ENCODE measurements at regions not wholly inside any gene's neighbourhood (a gene's known extent, or its start where the extent isn't known, plus 50 kb on each side); places are given as distances from the start of the nearest gene placed in this dataset.
"Not testable (repeated sequence)": the region's sequence is repeated elsewhere in the genome, so short reads cannot be mapped to it uniquely, and the experiment has no call there.

- not testable (repeated sequence) for H3K27ac ChIP-seq (ENCODE audit: low read depth, low read length); H3K36me3 ChIP-seq (ENCODE audit: control insufficient read depth in 5 of 5, insufficient read depth in 5 of 5, low read length in 5 of 5); H3K27me3 ChIP-seq (ENCODE audit: control insufficient read depth in 5 of 5, insufficient read depth in 4 of 5, low read length in 5 of 5); H3K9ac ChIP-seq (ENCODE audit: low read length in 5 of 5); H3K4me1 ChIP-seq (ENCODE audit: control insufficient read depth in 5 of 5, insufficient read depth in 5 of 5, low read length in 5 of 5); H3K4me3 ChIP-seq (ENCODE audit: low read depth in 1 of 5, low read length in 5 of 5); H3K9me3 ChIP-seq (ENCODE audit: control insufficient read depth in 5 of 5, low read length in 5 of 5)
These were observed 72.7 kb upstream of the VKORC1L1 start for GRCh38 chr7:65800191-65800590.

GRCh38 chr7:65800890-65801341 lies 72.0 kb upstream of the VKORC1L1 start:
- Histone ChIP-seq H3K27me3 (ENCODE audit: control insufficient read depth in 5 of 5, insufficient read depth in 4 of 5, low read length in 5 of 5) (no peaks in the 10 kb centered on the region), H3K4me3 (ENCODE audit: low read depth in 1 of 5, low read length in 5 of 5) (no peak overlapping the region), H3K27ac (ENCODE audit: low read depth, low read length) (no peak overlapping the region), H3K9me3 (ENCODE audit: control insufficient read depth in 5 of 5, low read length in 5 of 5) (no peaks in the 10 kb centered on the region), H3K36me3 (ENCODE audit: control insufficient read depth in 5 of 5, insufficient read depth in 5 of 5, low read length in 5 of 5) (peaks cover 0 to 5% (median 0%) of the 10 kb centered on the region in 5 donors), H3K4me1 (ENCODE audit: control insufficient read depth in 5 of 5, insufficient read depth in 5 of 5, low read length in 5 of 5) (peaks cover 0 to 3% (median 0%) of the 10 kb centered on the region in 5 donors), H3K9ac (ENCODE audit: low read length in 5 of 5) (no peak overlapping the region)

- H3K36me3 ChIP-seq (ENCODE audit: control insufficient read depth in 5 of 5, insufficient read depth in 5 of 5, low read length in 5 of 5) = peaks cover 0 to 5% (median 0%) of the 10 kb centered on the region in 5 donors
- no peak overlapping the region for H3K4me3 ChIP-seq (ENCODE audit: low read depth in 1 of 5, low read length in 5 of 5)
- no peaks in the 10 kb centered on the region for H3K27me3 ChIP-seq (ENCODE audit: control insufficient read depth in 5 of 5, insufficient read depth in 4 of 5, low read length in 5 of 5)
- H3K4me1 ChIP-seq (ENCODE audit: control insufficient read depth in 5 of 5, insufficient read depth in 5 of 5, low read length in 5 of 5) = peaks cover 0 to 3% (median 0%) of the 10 kb centered on the region in 5 donors
- H3K27ac ChIP-seq (ENCODE audit: low read depth, low read length) = no peak overlapping the region
- no peak overlapping the region for H3K9ac ChIP-seq (ENCODE audit: low read length in 5 of 5)
- H3K9me3 ChIP-seq (ENCODE audit: control insufficient read depth in 5 of 5, low read length in 5 of 5) = no peaks in the 10 kb centered on the region
These were observed 68.0 kb upstream of the VKORC1L1 start for GRCh38 chr7:65804887-65805286.

GRCh38 chr7:65807067-65807466 lies 65.8 kb upstream of the VKORC1L1 start:
- not testable (repeated sequence) for H3K9ac ChIP-seq (ENCODE audit: low read length in 5 of 5); H3K4me1 ChIP-seq (ENCODE audit: control insufficient read depth in 5 of 5, insufficient read depth in 5 of 5, low read length in 5 of 5); H3K4me3 ChIP-seq (ENCODE audit: low read depth in 1 of 5, low read length in 5 of 5); H3K9me3 ChIP-seq (ENCODE audit: control insufficient read depth in 5 of 5, low read length in 5 of 5); H3K27me3 ChIP-seq (ENCODE audit: control insufficient read depth in 5 of 5, insufficient read depth in 4 of 5, low read length in 5 of 5); H3K36me3 ChIP-seq (ENCODE audit: control insufficient read depth in 5 of 5, insufficient read depth in 5 of 5, low read length in 5 of 5); H3K27ac ChIP-seq (ENCODE audit: low read depth, low read length)

GRCh38 chr7:65809259-65809981 lies 63.5 kb upstream of the VKORC1L1 start:
- Histone ChIP-seq H3K4me3 (ENCODE audit: low read depth in 1 of 5, low read length in 5 of 5) (no peak overlapping the region), H3K4me1 (ENCODE audit: control insufficient read depth in 5 of 5, insufficient read depth in 5 of 5, low read length in 5 of 5) (peaks cover 0 to 6% (median 0%) of the 10 kb centered on the region in 5 donors), H3K9ac (ENCODE audit: low read length in 5 of 5) (no peak overlapping the region), H3K27ac (ENCODE audit: low read depth, low read length) (no peak overlapping the region), H3K27me3 (ENCODE audit: control insufficient read depth in 5 of 5, insufficient read depth in 4 of 5, low read length in 5 of 5) (no peaks in the 10 kb centered on the region), H3K36me3 (ENCODE audit: control insufficient read depth in 5 of 5, insufficient read depth in 5 of 5, low read length in 5 of 5) (no peaks in the 10 kb centered on the region), H3K9me3 (ENCODE audit: control insufficient read depth in 5 of 5, low read length in 5 of 5) (no peaks in the 10 kb centered on the region)

GRCh38 chr7:65809982-65810288 lies 62.9 kb upstream of the VKORC1L1 start:
- H3K36me3 ChIP-seq (ENCODE audit: control insufficient read depth in 5 of 5, insufficient read depth in 5 of 5, low read length in 5 of 5) = no peaks in the 10 kb centered on the region
- no peak overlapping the region for H3K9ac ChIP-seq (ENCODE audit: low read length in 5 of 5)
- peaks cover 0 to 6% (median 0%) of the 10 kb centered on the region in 5 donors for H3K4me1 ChIP-seq (ENCODE audit: control insufficient read depth in 5 of 5, insufficient read depth in 5 of 5, low read length in 5 of 5)
- no peaks in the 10 kb centered on the region for H3K27me3 ChIP-seq (ENCODE audit: control insufficient read depth in 5 of 5, insufficient read depth in 4 of 5, low read length in 5 of 5)
- H3K9me3 ChIP-seq (ENCODE audit: control insufficient read depth in 5 of 5, low read length in 5 of 5) = no peaks in the 10 kb centered on the region
- H3K4me3 ChIP-seq (ENCODE audit: low read depth in 1 of 5, low read length in 5 of 5) = no peak overlapping the region
- H3K27ac ChIP-seq (ENCODE audit: low read depth, low read length) = no peak overlapping the region

GRCh38 chr7:65812281-65812680 lies 60.6 kb upstream of the VKORC1L1 start:
- Histone ChIP-seq H3K9me3 (ENCODE audit: control insufficient read depth in 5 of 5, low read length in 5 of 5) (no peaks in the 10 kb centered on the region), H3K27ac (ENCODE audit: low read depth, low read length) (no peak overlapping the region), H3K4me1 (ENCODE audit: control insufficient read depth in 5 of 5, insufficient read depth in 5 of 5, low read length in 5 of 5) (peaks cover 0 to 6% (median 0%) of the 10 kb centered on the region in 5 donors), H3K4me3 (ENCODE audit: low read depth in 1 of 5, low read length in 5 of 5) (no peak overlapping the region), H3K36me3 (ENCODE audit: control insufficient read depth in 5 of 5, insufficient read depth in 5 of 5, low read length in 5 of 5) (no peaks in the 10 kb centered on the region), H3K27me3 (ENCODE audit: control insufficient read depth in 5 of 5, insufficient read depth in 4 of 5, low read length in 5 of 5) (no peaks in the 10 kb centered on the region), H3K9ac (ENCODE audit: low read length in 5 of 5) (no peak overlapping the region)

GRCh38 chr7:65814556-65815167 lies 58.2 kb upstream of the VKORC1L1 start:
- H3K9ac ChIP-seq (ENCODE audit: low read length in 5 of 5); H3K4me3 ChIP-seq (ENCODE audit: low read depth in 1 of 5, low read length in 5 of 5); H3K4me1 ChIP-seq (ENCODE audit: control insufficient read depth in 5 of 5, insufficient read depth in 5 of 5, low read length in 5 of 5); H3K27me3 ChIP-seq (ENCODE audit: control insufficient read depth in 5 of 5, insufficient read depth in 4 of 5, low read length in 5 of 5); H3K9me3 ChIP-seq (ENCODE audit: control insufficient read depth in 5 of 5, low read length in 5 of 5); H3K36me3 ChIP-seq (ENCODE audit: control insufficient read depth in 5 of 5, insufficient read depth in 5 of 5, low read length in 5 of 5); H3K27ac ChIP-seq (ENCODE audit: low read depth, low read length): not testable (repeated sequence)

- Histone ChIP-seq H3K9me3 (ENCODE audit: control insufficient read depth in 5 of 5, low read length in 5 of 5) (no peaks in the 10 kb centered on the region), H3K4me3 (ENCODE audit: low read depth in 1 of 5, low read length in 5 of 5) (no peak overlapping the region), H3K27ac (ENCODE audit: low read depth, low read length) (no peak overlapping the region), H3K27me3 (ENCODE audit: control insufficient read depth in 5 of 5, insufficient read depth in 4 of 5, low read length in 5 of 5) (no peaks in the 10 kb centered on the region), H3K36me3 (ENCODE audit: control insufficient read depth in 5 of 5, insufficient read depth in 5 of 5, low read length in 5 of 5) (peaks cover 0 to under 1% (median 0%) of the 10 kb centered on the region in 5 donors), H3K4me1 (ENCODE audit: control insufficient read depth in 5 of 5, insufficient read depth in 5 of 5, low read length in 5 of 5) (no peaks in the 10 kb centered on the region), H3K9ac (ENCODE audit: low read length in 5 of 5) (no peak overlapping the region)
These were observed 52.5 kb upstream of the VKORC1L1 start for GRCh38 chr7:65820287-65820950.
